ENCODE measurements at regions not wholly inside any gene's neighbourhood (a gene's known extent, or its start where the extent isn't known, plus 50 kb on each side); places are given as distances from the start of the nearest gene placed in this dataset.

DNA sequence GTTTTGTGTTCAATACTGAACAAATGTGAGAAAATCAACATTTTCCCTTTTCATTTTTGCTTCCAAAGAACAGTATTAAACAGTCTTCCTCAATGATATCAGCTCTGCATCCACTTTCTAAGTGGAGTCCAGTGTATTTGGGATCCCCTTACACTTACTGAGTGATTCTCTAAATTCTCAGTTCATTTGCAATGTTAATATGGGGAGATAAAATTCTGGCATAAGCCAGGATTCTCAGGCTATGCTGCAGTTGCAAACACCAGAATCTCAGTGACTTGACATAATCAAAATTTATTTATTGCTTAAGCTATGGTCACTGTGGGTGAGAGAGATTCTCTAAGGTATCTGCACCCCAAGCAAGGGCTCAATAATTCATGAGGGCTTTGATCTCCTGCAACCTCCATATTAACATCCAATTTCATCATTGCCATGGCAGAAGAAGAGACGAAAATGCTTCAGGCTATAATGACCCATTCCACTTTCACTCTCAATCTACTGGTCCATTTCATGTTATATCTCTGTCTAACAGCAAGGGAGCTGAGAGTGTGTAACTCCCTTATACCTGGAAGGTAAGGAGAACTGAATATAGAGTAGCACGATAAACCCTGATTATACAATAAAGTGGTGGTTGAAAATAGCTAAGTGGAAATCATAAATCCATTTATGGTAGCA, 64.1 kb upstream of the CARD18 start:
- DNase-seq (ENCODE audit: extremely low spot score): no peak
- TF ChIP-seq, protein P1, sequence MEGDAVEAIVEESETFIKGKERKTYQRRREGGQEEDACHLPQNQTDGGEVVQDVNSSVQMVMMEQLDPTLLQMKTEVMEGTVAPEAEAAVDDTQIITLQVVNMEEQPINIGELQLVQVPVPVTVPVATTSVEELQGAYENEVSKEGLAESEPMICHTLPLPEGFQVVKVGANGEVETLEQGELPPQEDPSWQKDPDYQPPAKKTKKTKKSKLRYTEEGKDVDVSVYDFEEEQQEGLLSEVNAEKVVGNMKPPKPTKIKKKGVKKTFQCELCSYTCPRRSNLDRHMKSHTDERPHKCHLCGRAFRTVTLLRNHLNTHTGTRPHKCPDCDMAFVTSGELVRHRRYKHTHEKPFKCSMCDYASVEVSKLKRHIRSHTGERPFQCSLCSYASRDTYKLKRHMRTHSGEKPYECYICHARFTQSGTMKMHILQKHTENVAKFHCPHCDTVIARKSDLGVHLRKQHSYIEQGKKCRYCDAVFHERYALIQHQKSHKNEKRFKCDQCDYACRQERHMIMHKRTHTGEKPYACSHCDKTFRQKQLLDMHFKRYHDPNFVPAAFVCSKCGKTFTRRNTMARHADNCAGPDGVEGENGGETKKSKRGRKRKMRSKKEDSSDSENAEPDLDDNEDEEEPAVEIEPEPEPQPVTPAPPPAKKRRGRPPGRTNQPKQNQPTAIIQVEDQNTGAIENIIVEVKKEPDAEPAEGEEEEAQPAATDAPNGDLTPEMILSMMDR (IDR thresholded peaks at IDR 0.05): no peak
- TF ChIP-seq EP300 (IDR thresholded peaks at IDR 0.05) (no peak), POLR2A (IDR thresholded peaks at IDR 0.05; ENCODE audit: low read depth) (no peak), POLR2AphosphoS5 (IDR thresholded peaks at IDR 0.05) (no peak)
- Histone ChIP-seq H3K27me3 (no peaks in the 10 kb centered on the region), H3K4me3 (no peak overlapping the region), H3K27ac (replicated peaks in 1 of 4) (no peak overlapping the region), H3K4me1 (no peaks in the 10 kb centered on the region), H3K36me3 (no peaks in the 10 kb centered on the region), H3K9me3 (no peaks in the 10 kb centered on the region)
- 65% methylated on average over 2 of the region's 2 CpGs for WGBS
- intact Hi-C loops (cut with DNase I): no loop called here

DNA sequence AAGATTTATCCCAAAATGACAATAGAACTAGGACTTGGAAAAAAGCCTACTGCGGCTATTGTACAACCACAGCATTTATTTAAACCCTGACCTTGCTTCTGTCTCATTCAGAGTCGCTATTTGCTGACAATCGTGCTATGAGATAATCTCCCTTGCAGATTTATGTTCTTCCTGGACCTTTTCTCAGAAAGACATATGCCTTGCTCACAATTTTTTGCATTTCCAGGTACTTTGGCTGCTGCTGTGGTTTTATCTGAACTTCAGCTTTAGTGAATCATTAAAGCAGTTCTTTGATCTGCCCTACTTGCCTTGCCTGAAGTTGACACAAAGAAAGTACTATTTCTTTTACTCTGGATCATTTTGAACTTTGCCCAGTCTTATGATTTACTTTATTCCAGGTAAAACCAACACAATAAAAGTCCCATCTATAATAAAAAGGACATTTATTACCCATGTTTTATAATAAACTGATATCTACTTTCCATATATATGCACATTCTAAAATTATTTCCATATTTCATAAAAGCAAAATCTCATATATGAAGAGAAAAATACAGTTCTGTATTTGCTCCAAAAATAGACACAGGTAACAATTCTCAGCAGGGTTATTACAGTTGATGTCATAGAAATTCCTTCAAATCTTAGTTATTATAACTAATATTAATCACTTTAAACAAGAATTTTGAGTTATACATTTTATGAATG, 63.4 kb upstream of the CARD18 start:
- Histone ChIP-seq H3K4me1 (no peaks in the 10 kb centered on the region), H3K4me3 (no peak overlapping the region), H3K27ac (replicated peaks in 1 of 4) (no peak overlapping the region), H3K9me3 (no peaks in the 10 kb centered on the region), H3K36me3 (no peaks in the 10 kb centered on the region), H3K27me3 (no peaks in the 10 kb centered on the region)
- WGBS: 58% methylated on average over 3 of the region's 3 CpGs
- DNase-seq (ENCODE audit: extremely low spot score): no peak
- TF ChIP-seq POLR2AphosphoS5 (IDR thresholded peaks at IDR 0.05) (no peak), EP300 (IDR thresholded peaks at IDR 0.05) (no peak), POLR2A (IDR thresholded peaks at IDR 0.05; ENCODE audit: low read depth) (no peak)
- TF ChIP-seq, protein P1 (IDR thresholded peaks at IDR 0.05): no peak
- intact Hi-C loops (cut with DNase I): no loop called here

DNA sequence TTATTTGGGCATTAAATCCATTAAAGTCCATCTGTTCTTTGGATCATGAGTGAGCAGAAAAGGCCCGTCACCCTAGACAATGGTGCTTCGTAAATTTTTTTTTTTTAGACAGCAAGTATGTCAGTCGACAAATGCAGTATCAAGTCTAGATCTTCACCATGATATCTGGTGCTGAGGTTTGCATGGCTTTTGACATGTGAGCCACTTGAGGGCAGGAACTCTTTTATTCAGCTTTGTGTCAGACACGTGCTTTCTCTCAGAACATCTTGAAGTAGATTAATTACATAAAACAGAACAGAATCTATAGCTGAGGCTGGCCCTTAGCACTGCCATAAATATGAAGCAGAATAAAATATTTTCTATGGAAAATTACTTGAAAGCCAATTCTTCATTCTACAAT, 62.9 kb upstream of the CARD18 start:
- Histone ChIP-seq H3K9me3 (no peaks in the 10 kb centered on the region), H3K27ac (replicated peaks in 1 of 4) (no peak overlapping the region), H3K4me3 (no peak overlapping the region), H3K36me3 (no peaks in the 10 kb centered on the region), H3K4me1 (no peaks in the 10 kb centered on the region), H3K27me3 (no peaks in the 10 kb centered on the region)
- TF ChIP-seq EP300 (IDR thresholded peaks at IDR 0.05) (no peak), POLR2AphosphoS5 (IDR thresholded peaks at IDR 0.05) (no peak), POLR2A (IDR thresholded peaks at IDR 0.05; ENCODE audit: low read depth) (no peak)
- TF ChIP-seq, protein P1 (IDR thresholded peaks at IDR 0.05): no peak
- WGBS: 88% methylated on average over 4 of the region's 4 CpGs
- DNase-seq (ENCODE audit: extremely low spot score): no peak
- intact Hi-C loops (cut with DNase I): no loop called here

DNA sequence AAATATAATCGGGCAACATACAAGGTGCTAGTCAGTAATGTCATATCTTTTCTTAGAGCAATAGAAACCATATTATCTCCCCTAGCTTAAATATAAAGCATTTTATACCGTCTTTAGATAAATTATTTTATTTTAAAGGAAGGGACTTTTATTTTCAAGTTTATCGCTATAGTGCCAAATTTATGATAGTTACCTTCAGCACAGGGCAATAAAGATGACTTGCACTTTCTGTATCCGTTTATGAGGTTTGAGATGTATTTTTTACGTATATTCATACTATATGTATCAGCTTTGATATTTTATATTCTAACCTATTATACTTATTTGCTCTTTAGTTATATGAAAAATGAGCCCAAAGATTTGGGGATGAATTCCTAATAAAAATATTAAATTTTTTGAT, 61.6 kb upstream of the CARD18 start:
- WGBS: 69% methylated on average over 5 of the region's 5 CpGs
- no peak overlapping the region for H3K27ac ChIP-seq (replicated peaks in 1 of 4)
- intact Hi-C loops (cut with DNase I): no loop called here

More for the DNA sequence above, 61.6 kb upstream of the CARD18 start:
- H3K9me3 ChIP-seq: no peaks in the 10 kb centered on the region
- TF ChIP-seq EP300 (IDR thresholded peaks at IDR 0.05): no peak
- TF ChIP-seq POLR2A (IDR thresholded peaks at IDR 0.05; ENCODE audit: low read depth): no peak
- no peak for TF ChIP-seq POLR2AphosphoS5 (IDR thresholded peaks at IDR 0.05)
- TF ChIP-seq, protein P1 (IDR thresholded peaks at IDR 0.05): no peak
- H3K4me1 ChIP-seq: no peaks in the 10 kb centered on the region
- DNase-seq (ENCODE audit: extremely low spot score): no peak
- H3K36me3 ChIP-seq: no peaks in the 10 kb centered on the region
- no peak overlapping the region for H3K4me3 ChIP-seq
- H3K27me3 ChIP-seq: no peaks in the 10 kb centered on the region

Data from esophagus muscularis mucosa (tissue), 4 donors.